Upper lobe of left lung (tissue), 6 donors: ENCODE measurements at regions not wholly inside any gene's neighbourhood (a gene's known extent, or its start where the extent isn't known, plus 50 kb on each side); places are given as distances from the start of the nearest gene placed in this dataset.

Experiments
- ATAC-seq, 2 donors: fragments of 200-7000 bp; cut with Tn5 transposase; one replicate each; pipeline ENCODE4 v1.9.1; 2022; ENCODE audit warnings: mild to moderate bottlenecking in 2 of 2, moderate library complexity in 2 of 2; ENCODE audit not compliant: low FRiP score in 2 of 2
- DNase-seq, 2 donors: peaks; one replicate each; pipeline ENCODE4 v3.0.0-alpha.2; 2019 to 2020
- H3K27ac ChIP-seq, 4 donors: fragments of 200-600 bp; sonication (generic); one replicate each; pipeline ENCODE4 v1.5.1; 2016 to 2019
- H3K27me3 ChIP-seq, 4 donors: fragments of 200-600 bp; sonication (generic); one replicate each; pipeline ENCODE4 v1.5.1; 2017 to 2019
- H3K36me3 ChIP-seq, 4 donors: fragments of 200-600 bp; sonication (generic); one replicate each; pipeline ENCODE4 v1.5.1; 2016 to 2019
- H3K4me1 ChIP-seq, 4 donors: fragments of 200-600 bp; sonication (generic); one replicate each; pipeline ENCODE4 v1.5.1; 2018 to 2019
- H3K4me3 ChIP-seq, 4 donors: fragments of 200-600 bp; sonication (generic); one replicate each; pipeline ENCODE4 v1.5.1; 2017 to 2019; ENCODE audit warnings: mild to moderate bottlenecking in 2 of 4, moderate library complexity in 1 of 4
- H3K9me3 ChIP-seq, 4 donors: fragments of 200-600 bp; sonication (generic); one replicate each; pipeline ENCODE4 v1.5.1; 2018 to 2019
- EP300 ChIP-seq, 4 donors: sonication (generic); formaldehyde crosslinking; IDR thresholded peaks; one replicate each; pipeline ENCODE4 v1.5.1; 2017; ENCODE audit warnings: antibody characterized with exemption in 4 of 4, control low read depth in 2 of 4
- POLR2A ChIP-seq, 4 donors: fragments of 450-650 bp; IDR thresholded peaks; one replicate each; pipeline ENCODE4 v1.5.1; 2016 to 2017; ENCODE audit warnings: antibody characterized with exemption in 4 of 4, mild to moderate bottlenecking in 2 of 4
- POLR2AphosphoS5 ChIP-seq, 2 donors: sonication (generic); formaldehyde crosslinking; IDR thresholded peaks; one replicate each; pipeline ENCODE4 v1.5.1; 2017; ENCODE audit warnings: antibody characterized with exemption in 2 of 2
- WGBS, 2 donors: methylation state at CpG; one replicate each; pipeline ENCODE4 v1.1.5; 2017 to 2018; 5-methylcytosine and 5-hydroxymethylcytosine counted together
- TF ChIP-seq, protein P1 (sequence below), 6 experiments: fragments of 450-650 bp in 4 of 6; fragments of 200-600 bp in 2 of 6; sonication (generic) in 2 of 6; IDR thresholded peaks; one replicate each; pipeline ENCODE4 v1.5.1; 2016 to 2019; ENCODE audit warnings: antibody characterized with exemption in 6 of 6
- donor health status: DM: no; HTN: no; CAD: no; lungs with moderate emphysema.
- donor health status: DM: no; HTN: yes; CAD: no; lungs with severe emphysema.

- ATAC-seq (no peak), DNase-seq (no peak)
- Histone ChIP-seq H3K36me3 (no peaks in the 10 kb centered on the region), H3K27me3 (no peaks in the 10 kb centered on the region), H3K4me3 (no peak overlapping the region), H3K27ac (no peak overlapping the region), H3K4me1 (no peaks in the 10 kb centered on the region), H3K9me3 (no peaks in the 10 kb centered on the region)
- TF ChIP-seq POLR2AphosphoS5 (IDR thresholded peaks at IDR 0.05): no peak
- TF ChIP-seq POLR2A (IDR thresholded peaks at IDR 0.05): no peak
- TF ChIP-seq EP300 (IDR thresholded peaks at IDR 0.05): no peak
- TF ChIP-seq, protein P1, sequence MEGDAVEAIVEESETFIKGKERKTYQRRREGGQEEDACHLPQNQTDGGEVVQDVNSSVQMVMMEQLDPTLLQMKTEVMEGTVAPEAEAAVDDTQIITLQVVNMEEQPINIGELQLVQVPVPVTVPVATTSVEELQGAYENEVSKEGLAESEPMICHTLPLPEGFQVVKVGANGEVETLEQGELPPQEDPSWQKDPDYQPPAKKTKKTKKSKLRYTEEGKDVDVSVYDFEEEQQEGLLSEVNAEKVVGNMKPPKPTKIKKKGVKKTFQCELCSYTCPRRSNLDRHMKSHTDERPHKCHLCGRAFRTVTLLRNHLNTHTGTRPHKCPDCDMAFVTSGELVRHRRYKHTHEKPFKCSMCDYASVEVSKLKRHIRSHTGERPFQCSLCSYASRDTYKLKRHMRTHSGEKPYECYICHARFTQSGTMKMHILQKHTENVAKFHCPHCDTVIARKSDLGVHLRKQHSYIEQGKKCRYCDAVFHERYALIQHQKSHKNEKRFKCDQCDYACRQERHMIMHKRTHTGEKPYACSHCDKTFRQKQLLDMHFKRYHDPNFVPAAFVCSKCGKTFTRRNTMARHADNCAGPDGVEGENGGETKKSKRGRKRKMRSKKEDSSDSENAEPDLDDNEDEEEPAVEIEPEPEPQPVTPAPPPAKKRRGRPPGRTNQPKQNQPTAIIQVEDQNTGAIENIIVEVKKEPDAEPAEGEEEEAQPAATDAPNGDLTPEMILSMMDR (IDR thresholded peaks at IDR 0.05): no peak
Observed at GRCh38 chr11:23058656-23059055, 198.4 kb upstream of the CCDC179 start.

DNA sequence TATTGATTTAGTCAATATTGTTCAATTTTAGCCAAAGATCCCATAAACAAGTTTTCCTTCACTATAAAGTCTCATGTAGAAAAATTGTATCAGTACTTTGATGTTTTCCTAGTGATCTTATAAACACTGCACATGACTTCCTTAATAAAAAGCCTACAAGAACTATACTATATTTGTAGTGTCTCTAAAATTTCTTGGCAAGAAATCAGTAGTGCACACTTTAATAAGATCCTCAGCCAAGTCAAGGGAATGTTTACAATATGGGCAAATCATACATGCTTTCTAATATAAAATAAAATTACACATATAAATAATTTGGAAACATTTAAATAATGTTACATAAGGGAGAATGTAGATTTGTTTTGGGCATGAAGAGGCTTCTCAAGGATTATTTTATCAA is 203.0 kb upstream of the CCDC179 start:
- no peak for DNase-seq
- Histone ChIP-seq H3K9me3 (no peaks in the 10 kb centered on the region), H3K27ac (no peak overlapping the region), H3K27me3 (no peaks in the 10 kb centered on the region), H3K4me3 (no peak overlapping the region), H3K36me3 (no peaks in the 10 kb centered on the region), H3K4me1 (no peaks in the 10 kb centered on the region)
- TF ChIP-seq POLR2AphosphoS5 (IDR thresholded peaks at IDR 0.05): no peak
- no peak for TF ChIP-seq POLR2A (IDR thresholded peaks at IDR 0.05)
- no peak for TF ChIP-seq EP300 (IDR thresholded peaks at IDR 0.05)
- TF ChIP-seq, protein P1 (IDR thresholded peaks at IDR 0.05): no peak
- ATAC-seq: no peak

DNA sequence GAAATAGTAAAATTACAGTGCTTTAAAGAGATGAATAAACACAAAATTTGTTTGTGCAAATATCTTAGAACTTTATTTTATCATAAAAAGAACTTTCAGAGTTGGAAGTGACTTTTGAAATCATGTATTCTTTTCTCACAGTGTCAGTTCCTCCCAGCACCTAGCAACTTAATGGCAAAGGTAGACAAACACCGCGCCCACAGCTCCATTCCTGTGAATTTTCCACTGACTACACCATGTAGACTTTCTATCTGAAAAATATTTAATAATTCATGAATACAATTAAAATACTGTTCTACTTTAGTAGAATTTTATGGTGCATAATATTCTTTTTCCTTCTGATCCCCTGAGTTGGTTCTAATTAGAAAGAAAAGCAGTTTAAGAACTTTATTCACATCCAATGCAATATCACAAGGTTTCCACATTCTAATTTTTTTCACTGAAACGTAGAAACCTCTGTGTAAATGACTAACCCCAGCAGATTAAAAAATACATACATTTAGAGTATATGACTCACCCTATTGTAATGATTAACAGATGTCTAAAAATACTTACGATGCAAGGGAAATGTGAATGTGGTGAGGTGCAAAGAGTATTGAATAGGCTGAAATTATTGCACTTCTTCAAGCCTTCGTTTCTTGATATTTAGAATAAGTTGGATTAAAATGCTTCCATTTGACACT is 218.2 kb upstream of the CCDC179 start:
- DNase-seq (no peak), ATAC-seq (no peak)
- no peaks in the 10 kb centered on the region for H3K9me3 ChIP-seq
- H3K27ac ChIP-seq: no peak overlapping the region
- no peak overlapping the region for H3K4me3 ChIP-seq
- TF ChIP-seq EP300 (IDR thresholded peaks at IDR 0.05) (no peak), POLR2A (IDR thresholded peaks at IDR 0.05) (no peak), POLR2AphosphoS5 (IDR thresholded peaks at IDR 0.05) (no peak)
- TF ChIP-seq, protein P1 (IDR thresholded peaks at IDR 0.05): no peak
- no peaks in the 10 kb centered on the region for H3K4me1 ChIP-seq
- WGBS, 2 donors: 75% methylated on average over 5 of the region's 5 CpGs
- no peaks in the 10 kb centered on the region for H3K36me3 ChIP-seq
- H3K27me3 ChIP-seq: no peaks in the 10 kb centered on the region

- H3K4me1 ChIP-seq: no peaks in the 10 kb centered on the region
- H3K9me3 ChIP-seq: no peaks in the 10 kb centered on the region
- 50 to 53% methylated on average over 3 of the region's 3 CpGs for WGBS, 2 donors
- no peak for ATAC-seq
- TF ChIP-seq, protein P1 (IDR thresholded peaks at IDR 0.05): no peak
- TF ChIP-seq POLR2A (IDR thresholded peaks at IDR 0.05) (no peak), POLR2AphosphoS5 (IDR thresholded peaks at IDR 0.05) (no peak), EP300 (IDR thresholded peaks at IDR 0.05) (no peak)
- H3K27me3 ChIP-seq: no peaks in the 10 kb centered on the region
- H3K27ac ChIP-seq: no peak overlapping the region
- no peak overlapping the region for H3K4me3 ChIP-seq
- no peaks in the 10 kb centered on the region for H3K36me3 ChIP-seq
- DNase-seq: no peak
Observed at GRCh38 chr11:23079382-23079813, 219.1 kb upstream of the CCDC179 start.

- DNase-seq (no peak), ATAC-seq (no peak)
- H3K9me3 ChIP-seq: no peaks in the 10 kb centered on the region
- H3K4me1 ChIP-seq: no peaks in the 10 kb centered on the region
- no peaks in the 10 kb centered on the region for H3K36me3 ChIP-seq
- no peaks in the 10 kb centered on the region for H3K27me3 ChIP-seq
- H3K4me3 ChIP-seq: no peak overlapping the region
- no peak overlapping the region for H3K27ac ChIP-seq
- TF ChIP-seq POLR2AphosphoS5 (IDR thresholded peaks at IDR 0.05): no peak
- TF ChIP-seq EP300 (IDR thresholded peaks at IDR 0.05): no peak
- TF ChIP-seq, protein P1 (IDR thresholded peaks at IDR 0.05): no peak
- no peak for TF ChIP-seq POLR2A (IDR thresholded peaks at IDR 0.05)
- WGBS, 2 donors: 75 to 80% methylated on average over 4 of the region's 4 CpGs
Observed at GRCh38 chr11:23087407-23087806, 227.1 kb upstream of the CCDC179 start.
